Neural cell (in vitro differentiated cells): ENCODE measurements at regions not wholly inside any gene's neighbourhood (a gene's known extent, or its start where the extent isn't known, plus 50 kb on each side); places are given as distances from the start of the nearest gene placed in this dataset.

Source experiments
- EP300 ChIP-seq: fragments of 450-650 bp; conservative IDR thresholded peaks from 2 replicates; pipeline ENCODE4 v1.6.1; 2014; ENCODE audit warnings: antibody characterized with exemption, mild to moderate bottlenecking, moderate library complexity; ENCODE audit not compliant: poor library complexity, severe bottlenecking
- EZH2 ChIP-seq: fragments of 200-600, 300-800 bp; shearing (Covaris generic), sonication (generic); IDR thresholded peaks from 2 replicates; pipeline ENCODE4 v1.6.1; 2014; ENCODE audit warnings: antibody characterized with exemption, low read length, borderline replicate concordance, mild to moderate bottlenecking; ENCODE audit not compliant: insufficient read depth, poor library complexity, severe bottlenecking
- MXI1 ChIP-seq: fragments of 450-650 bp; conservative IDR thresholded peaks from 2 replicates; pipeline ENCODE4 v1.6.1; 2014; ENCODE audit warnings: antibody characterized with exemption, mild to moderate bottlenecking; ENCODE audit not compliant: poor library complexity, severe bottlenecking
- POLR2AphosphoS5 ChIP-seq: IDR thresholded peaks from 2 replicates; pipeline ENCODE4 v1.6.1; 2012
- TF ChIP-seq, protein P1 (sequence below): fragments of 450-650 bp; IDR thresholded peaks from 2 replicates; pipeline ENCODE4 v1.5.1; 2014; ENCODE audit warnings: antibody characterized with exemption, mild to moderate bottlenecking, moderate library complexity; ENCODE audit not compliant: poor library complexity, severe bottlenecking

DNA sequence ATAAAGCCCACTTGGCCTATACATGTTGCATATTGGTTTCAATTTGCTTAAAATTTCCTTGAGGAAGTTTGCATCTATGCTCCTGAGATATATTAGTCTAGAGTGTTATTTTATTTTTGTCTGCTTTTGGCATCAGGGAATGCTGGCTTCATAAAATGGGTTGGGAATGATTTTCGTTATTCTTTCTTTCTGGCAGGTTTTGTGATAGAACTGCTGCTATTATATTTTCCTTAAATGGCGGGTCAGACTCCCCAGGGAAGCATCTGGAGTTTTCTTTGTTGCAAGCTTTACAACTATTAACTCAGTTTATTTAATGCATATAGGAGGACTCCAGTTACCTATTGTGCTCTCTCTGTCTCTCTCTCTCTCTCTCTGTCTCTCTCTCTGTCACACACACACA lies 82.0 kb upstream of the WDR17 start:
- TF ChIP-seq MXI1 (no peak), EZH2 (no peak), EP300 (no peak), POLR2AphosphoS5 (no peak)
- TF ChIP-seq, protein P1, sequence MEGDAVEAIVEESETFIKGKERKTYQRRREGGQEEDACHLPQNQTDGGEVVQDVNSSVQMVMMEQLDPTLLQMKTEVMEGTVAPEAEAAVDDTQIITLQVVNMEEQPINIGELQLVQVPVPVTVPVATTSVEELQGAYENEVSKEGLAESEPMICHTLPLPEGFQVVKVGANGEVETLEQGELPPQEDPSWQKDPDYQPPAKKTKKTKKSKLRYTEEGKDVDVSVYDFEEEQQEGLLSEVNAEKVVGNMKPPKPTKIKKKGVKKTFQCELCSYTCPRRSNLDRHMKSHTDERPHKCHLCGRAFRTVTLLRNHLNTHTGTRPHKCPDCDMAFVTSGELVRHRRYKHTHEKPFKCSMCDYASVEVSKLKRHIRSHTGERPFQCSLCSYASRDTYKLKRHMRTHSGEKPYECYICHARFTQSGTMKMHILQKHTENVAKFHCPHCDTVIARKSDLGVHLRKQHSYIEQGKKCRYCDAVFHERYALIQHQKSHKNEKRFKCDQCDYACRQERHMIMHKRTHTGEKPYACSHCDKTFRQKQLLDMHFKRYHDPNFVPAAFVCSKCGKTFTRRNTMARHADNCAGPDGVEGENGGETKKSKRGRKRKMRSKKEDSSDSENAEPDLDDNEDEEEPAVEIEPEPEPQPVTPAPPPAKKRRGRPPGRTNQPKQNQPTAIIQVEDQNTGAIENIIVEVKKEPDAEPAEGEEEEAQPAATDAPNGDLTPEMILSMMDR: no peak
